ENCODE measurements at regions not wholly inside any gene's neighbourhood (a gene's known extent, or its start where the extent isn't known, plus 50 kb on each side); places are given as distances from the start of the nearest gene placed in this dataset.
"Not testable (repeated sequence)": the region's sequence is repeated elsewhere in the genome, so short reads cannot be mapped to it uniquely, and the experiment has no call there.

- Histone ChIP-seq H3K79me2 (ENCODE audit: control insufficient read depth, low read length) (no peaks in the 10 kb centered on the region), H3F3A (ENCODE audit: control insufficient read depth, insufficient read depth) (no peaks in the 10 kb centered on the region), H3K4me1 (ENCODE audit: control insufficient read depth, low read length) (peaks cover 30% of the 10 kb centered on the region), H3K9me2 (replicated peaks; ENCODE audit: control insufficient read depth, low read length) (no peaks in the 10 kb centered on the region), H3K27ac (ENCODE audit: low read depth, low read length) (no peak overlapping the region), H4K20me1 (ENCODE audit: control insufficient read depth, insufficient read depth, low read depth, low read length) (no peaks in the 10 kb centered on the region), H3K9me3 (ENCODE audit: control insufficient read depth, insufficient read depth, low read length) (no peaks in the 10 kb centered on the region), H3K4me3 (ENCODE audit: low read length) (no peak overlapping the region), H3K4me2 (ENCODE audit: low read length) (peak overlapping the region; percentile 43), H3K36me3 (ENCODE audit: control insufficient read depth, low read length) (no peaks in the 10 kb centered on the region), H3K27me3 (ENCODE audit: control insufficient read depth, low read length) (peaks cover 9% of the 10 kb centered on the region)
- no peak for TF ChIP-seq CTCF (IDR thresholded peaks at IDR 0.05; ENCODE audit: low read depth, low read length, poor library complexity, severe bottlenecking)
- no peak for TF ChIP-seq EZH2phosphoT487 (IDR thresholded peaks at IDR 0.05; ENCODE audit: borderline replicate concordance, low read length)
Observed at GRCh38 chr10:3874990-3875841, 90.2 kb upstream of the KLF6 start.

GRCh38 chr10:3874610-3874989 lies 89.6 kb upstream of the KLF6 start:
- H3K4me2 ChIP-seq (ENCODE audit: low read length), result peak overlapping the region; percentile 43
- H4K20me1 ChIP-seq (ENCODE audit: control insufficient read depth, insufficient read depth, low read depth, low read length); H3F3A ChIP-seq (ENCODE audit: control insufficient read depth, insufficient read depth); H3K27me3 ChIP-seq (ENCODE audit: control insufficient read depth, low read length); H3K27ac ChIP-seq (ENCODE audit: low read depth, low read length); H3K36me3 ChIP-seq (ENCODE audit: control insufficient read depth, low read length); H3K9me3 ChIP-seq (ENCODE audit: control insufficient read depth, insufficient read depth, low read length); H3K79me2 ChIP-seq (ENCODE audit: control insufficient read depth, low read length); H3K4me3 ChIP-seq (ENCODE audit: low read length); H3K9me2 ChIP-seq (replicated peaks; ENCODE audit: control insufficient read depth, low read length): not testable (repeated sequence)
- peaks cover 30% of the 10 kb centered on the region for H3K4me1 ChIP-seq (ENCODE audit: control insufficient read depth, low read length)

DNA sequence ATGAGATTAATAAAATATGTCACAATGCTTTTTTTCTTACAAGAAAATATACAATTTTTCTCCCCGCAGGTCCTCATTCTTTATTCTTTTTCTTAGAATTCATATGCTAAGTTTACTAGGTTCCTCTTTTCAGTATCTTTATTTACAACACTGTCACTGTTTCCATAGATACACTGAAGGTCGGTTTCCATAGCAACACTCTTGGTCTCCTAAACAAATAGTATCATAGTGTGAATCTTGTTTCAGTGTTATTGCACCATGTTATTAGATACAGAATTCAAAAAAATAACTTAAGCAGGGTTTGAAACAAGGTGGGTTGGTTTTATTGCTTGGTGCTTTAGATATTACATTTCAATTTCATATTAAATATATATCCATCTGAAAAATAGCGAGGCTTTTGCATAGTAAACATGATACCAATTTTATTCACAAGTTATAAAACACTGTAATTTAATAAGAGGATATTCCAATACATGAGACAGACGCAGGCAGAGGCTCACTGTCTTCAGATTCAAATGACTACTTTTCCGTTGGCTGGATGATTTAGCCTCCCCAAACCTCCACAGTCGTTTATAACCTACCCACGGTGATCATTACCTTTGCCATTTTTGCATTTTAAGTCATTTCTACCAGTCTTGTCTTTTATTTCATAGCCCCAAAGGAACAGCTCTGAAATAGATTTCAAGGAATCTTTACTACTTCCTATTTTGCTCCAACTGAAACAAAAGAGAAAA lies 88.9 kb upstream of the KLF6 start:
- H3K9me3 ChIP-seq (ENCODE audit: control insufficient read depth, insufficient read depth, low read length), result no peaks in the 10 kb centered on the region
- peaks cover 5% of the 10 kb centered on the region; the same call in 1 of the 2 replicates for H3K27me3 ChIP-seq (ENCODE audit: control insufficient read depth, low read length)
- H3F3A ChIP-seq (ENCODE audit: control insufficient read depth, insufficient read depth), result no peaks in the 10 kb centered on the region
- no peaks in the 10 kb centered on the region for H3K36me3 ChIP-seq (ENCODE audit: control insufficient read depth, low read length)
- H3K27ac ChIP-seq (ENCODE audit: low read depth, low read length), result no peak overlapping the region
- H3K4me1 ChIP-seq (ENCODE audit: control insufficient read depth, low read length), result peaks cover 32% of the 10 kb centered on the region
- TF ChIP-seq EZH2phosphoT487 (IDR thresholded peaks at IDR 0.05; ENCODE audit: borderline replicate concordance, low read length), result no peak
- TF ChIP-seq CTCF (IDR thresholded peaks at IDR 0.05; ENCODE audit: low read depth, low read length, poor library complexity, severe bottlenecking), result no peak
- no peaks in the 10 kb centered on the region for H3K79me2 ChIP-seq (ENCODE audit: control insufficient read depth, low read length)
- H3K4me3 ChIP-seq (ENCODE audit: low read length), result no peak overlapping the region
- no peaks in the 10 kb centered on the region for H4K20me1 ChIP-seq (ENCODE audit: control insufficient read depth, insufficient read depth, low read depth, low read length)
- H3K4me2 ChIP-seq (ENCODE audit: low read length), result peak overlapping the region; percentile 27
- H3K9me2 ChIP-seq (replicated peaks; ENCODE audit: control insufficient read depth, low read length), result no peaks in the 10 kb centered on the region
